WERI-Rb-1 (cell line): ENCODE measurements at regions not wholly inside any gene's neighbourhood (a gene's known extent, or its start where the extent isn't known, plus 50 kb on each side); places are given as distances from the start of the nearest gene placed in this dataset.

Source experiments
- DNase-seq: peaks from one replicate; pipeline ENCODE4 v3.0.0-alpha.2; 2020
- H3K27ac ChIP-seq: fragments of 250-450 bp; sonication (Bioruptor Pico); 2 replicates; pipeline ENCODE4 v1.5.1; 2020; ENCODE audit warnings: mild to moderate bottlenecking, moderate library complexity
- H3K27me3 ChIP-seq: fragments of 250-450 bp; sonication (Bioruptor Pico); 2 replicates; pipeline ENCODE4 v1.5.1; 2021; ENCODE audit warnings: mild to moderate bottlenecking, low read depth, moderate library complexity; ENCODE audit not compliant: insufficient read depth, severe bottlenecking
- H3K36me3 ChIP-seq: fragments of 250-450 bp; sonication (Bioruptor Pico); 2 replicates; pipeline ENCODE4 v1.5.1; 2020; ENCODE audit warnings: mild to moderate bottlenecking, moderate library complexity
- H3K4me3 ChIP-seq: 2 replicates; pipeline ENCODE4 v1.5.1; 2011; ENCODE audit warnings: low read depth, mild to moderate bottlenecking, control low read depth, low read length
- H3K9me3 ChIP-seq: fragments of 250-450 bp; sonication (Bioruptor Pico); 2 replicates; pipeline ENCODE4 v1.5.1; 2021; ENCODE audit warnings: mild to moderate bottlenecking, moderate library complexity; ENCODE audit not compliant: severe bottlenecking
- CTCF ChIP-seq: IDR thresholded peaks from 2 replicates; pipeline ENCODE4 v1.5.1; 2011; ENCODE audit warnings: low read depth, mild to moderate bottlenecking, control low read depth, inconsistent platforms, low read length

GRCh38 chr9:129368444-129368978 is 190.4 kb upstream of the IER5L start:
- TF ChIP-seq CTCF, result no peak
- H3K9me3 ChIP-seq, result peaks cover 20% of the 10 kb centered on the region
- no peak overlapping the region for H3K4me3 ChIP-seq
- H3K27ac ChIP-seq, result no peak overlapping the region
- DNase-seq, result no peak
- no peaks in the 10 kb centered on the region for H3K36me3 ChIP-seq
- H3K27me3 ChIP-seq, result no peaks in the 10 kb centered on the region

DNA sequence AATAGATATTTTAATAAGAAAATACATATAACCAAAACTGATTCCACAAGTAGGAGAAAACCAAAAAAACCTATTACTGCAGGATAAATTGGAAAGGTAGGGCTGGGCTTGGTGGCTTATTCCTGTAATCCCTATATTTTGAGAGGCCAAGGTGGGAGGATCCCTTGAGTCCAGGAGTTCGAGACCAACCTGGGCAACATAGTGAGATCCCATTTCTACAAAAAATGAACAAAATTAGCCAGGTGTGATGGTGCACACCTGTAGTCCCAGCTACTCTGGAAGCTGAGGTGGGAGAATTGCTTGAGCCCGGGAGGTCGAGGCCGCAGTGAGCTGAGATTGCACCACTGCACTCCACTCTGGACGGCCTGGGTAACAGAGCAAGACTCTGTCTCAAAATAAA is 189.2 kb upstream of the IER5L start:
- Histone ChIP-seq H3K4me3 (no peak overlapping the region), H3K27me3 (no peaks in the 10 kb centered on the region), H3K9me3 (peaks cover 17% of the 10 kb centered on the region), H3K36me3 (no peaks in the 10 kb centered on the region), H3K27ac (no peak overlapping the region)
- TF ChIP-seq CTCF, result no peak
- DNase-seq, result no peak

DNA sequence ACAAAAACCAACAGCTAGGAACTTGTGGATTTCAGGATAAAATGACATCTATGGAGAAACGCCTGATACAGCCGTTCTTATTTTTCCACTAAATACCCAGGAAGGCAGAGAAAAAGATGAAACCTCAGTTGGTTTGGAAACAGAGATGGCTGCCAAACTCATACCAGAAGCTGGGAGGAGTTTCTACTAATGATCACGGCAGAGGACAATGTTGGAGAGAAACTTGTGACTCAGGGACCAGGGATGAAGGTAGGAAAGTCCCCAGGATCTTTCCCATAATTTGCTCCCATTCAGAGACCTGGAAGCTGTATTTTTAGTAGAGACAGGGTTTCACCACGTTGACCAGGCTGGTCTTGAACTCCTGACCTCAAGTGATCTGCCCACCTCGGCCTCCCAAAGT is 187.1 kb upstream of the IER5L start:
- Histone ChIP-seq H3K36me3 (no peaks in the 10 kb centered on the region), H3K4me3 (no peak overlapping the region), H3K27ac (no peak overlapping the region), H3K9me3 (peaks cover 9% of the 10 kb centered on the region), H3K27me3 (no peaks in the 10 kb centered on the region)
- no peak for DNase-seq
- no peak for TF ChIP-seq CTCF

DNA sequence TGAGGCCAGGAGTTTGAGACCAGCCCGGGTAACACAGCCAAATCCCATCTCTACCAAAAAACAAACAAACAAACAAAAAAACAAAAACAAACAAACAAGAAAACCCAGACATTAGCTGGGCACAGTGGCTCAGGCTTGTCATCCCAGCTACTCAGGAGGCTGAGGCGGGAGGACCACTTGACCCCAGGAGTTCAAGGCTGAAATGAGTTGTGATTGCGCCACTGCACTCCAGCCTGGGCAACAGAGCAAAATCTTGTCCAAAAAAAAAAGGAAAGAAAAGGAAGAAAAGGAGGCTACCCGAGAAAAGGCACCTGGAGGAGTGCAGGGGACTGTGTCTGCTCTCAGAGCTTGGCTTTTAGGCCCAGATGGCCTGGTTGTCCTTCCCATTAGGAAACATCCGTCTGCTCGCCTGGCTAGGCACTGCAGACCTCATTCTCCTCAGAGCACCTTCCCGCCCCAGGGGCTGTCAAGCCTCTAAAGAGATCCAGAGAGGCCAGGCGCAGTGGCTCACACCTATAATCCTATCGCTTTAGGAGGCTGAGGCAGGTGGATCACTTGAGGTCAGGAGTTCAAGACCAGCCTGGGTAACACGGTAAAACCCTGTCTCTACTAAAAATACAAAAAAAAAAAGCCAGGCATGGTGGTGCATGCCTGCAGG is 185.3 kb upstream of the IER5L start:
- TF ChIP-seq CTCF, result no peak
- Histone ChIP-seq H3K27ac (no peak overlapping the region; the same call in 1 of the 2 replicates), H3K9me3 (no peaks in the 10 kb centered on the region), H3K36me3 (no peaks in the 10 kb centered on the region), H3K4me3 (no peak overlapping the region), H3K27me3 (no peaks in the 10 kb centered on the region)
- peak; percentile 89 for DNase-seq

DNA sequence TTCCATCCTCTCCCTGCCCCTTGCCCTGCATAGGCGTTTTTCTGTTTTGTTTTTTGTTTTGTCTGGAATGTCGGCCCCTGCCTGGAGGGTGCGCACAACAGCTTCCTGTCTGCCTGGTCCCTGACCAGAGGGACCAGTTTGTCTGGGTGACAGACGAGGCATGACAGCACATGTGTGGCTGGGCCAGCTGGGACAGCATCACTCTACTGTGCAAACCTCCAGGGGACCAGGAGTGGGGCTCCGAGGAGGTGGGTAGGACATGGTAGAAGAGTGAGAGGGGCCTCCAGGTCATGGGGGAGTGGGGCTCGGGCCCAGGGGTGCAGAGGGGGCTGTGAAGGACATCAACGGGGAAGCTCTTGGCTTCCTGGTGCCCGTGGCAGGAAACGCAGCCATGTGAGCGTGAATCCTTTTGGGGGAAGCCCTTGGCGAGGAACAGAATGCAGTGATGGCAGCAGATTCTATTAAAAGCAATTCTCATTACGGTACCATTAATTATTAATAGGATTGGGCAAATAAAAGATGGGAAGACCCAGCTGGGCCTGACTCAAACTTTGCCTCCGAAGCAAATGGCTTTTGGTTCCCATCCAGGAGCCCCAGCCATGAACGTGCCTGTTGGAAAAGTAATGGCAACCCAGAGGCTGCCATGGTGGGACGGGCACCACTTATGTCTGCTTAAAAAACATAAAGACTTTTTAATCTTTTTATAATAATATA is 184.4 kb upstream of the IER5L start:
- H3K4me3 ChIP-seq, result no peak overlapping the region
- peak; percentile 70 for DNase-seq
- no peaks in the 10 kb centered on the region for H3K36me3 ChIP-seq
- TF ChIP-seq CTCF, result peak; percentile 45; the same call in 1 of the 2 replicates
- H3K27me3 ChIP-seq, result no peaks in the 10 kb centered on the region
- H3K9me3 ChIP-seq, result no peaks in the 10 kb centered on the region
- H3K27ac ChIP-seq, result peak overlapping the region; percentile 1; the same call in 1 of the 2 replicates
